ENCODE measurements at regions not wholly inside any gene's neighbourhood (a gene's known extent, or its start where the extent isn't known, plus 50 kb on each side); places are given as distances from the start of the nearest gene placed in this dataset.

DNA sequence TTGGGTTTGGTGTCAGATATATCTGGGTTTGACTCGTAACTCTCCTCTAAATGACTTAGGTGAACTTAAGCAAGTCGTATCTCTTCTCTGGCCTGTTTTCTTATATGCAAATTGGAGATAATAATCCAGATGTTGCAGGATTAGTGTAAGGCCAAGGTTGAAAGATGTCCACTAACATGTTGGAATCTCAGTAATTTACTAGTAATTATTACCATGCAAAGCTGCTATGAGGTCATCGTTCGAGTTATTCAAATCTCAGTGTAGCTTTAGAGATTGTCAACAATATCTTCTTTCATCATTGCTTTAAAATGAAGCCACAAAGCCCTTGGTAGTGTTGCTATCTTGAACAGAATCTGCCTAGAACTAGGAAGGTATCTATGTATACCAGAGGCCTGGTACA lies 437.7 kb upstream of the KLF4 start:
- Mint-ChIP-seq H3K4me1 (ENCODE audit: low read depth) (no peaks in the 10 kb centered on the region), H3K27me3 (peaks cover 94% of the 10 kb centered on the region), H3K9me3 (ENCODE audit: low read depth) (no peaks in the 10 kb centered on the region), H3K36me3 (ENCODE audit: insufficient read depth) (no peaks in the 10 kb centered on the region), H3K27ac (no peak overlapping the region), H3K4me3 (ENCODE audit: low read depth) (no peak overlapping the region)
- TF ChIP-seq, protein P1, sequence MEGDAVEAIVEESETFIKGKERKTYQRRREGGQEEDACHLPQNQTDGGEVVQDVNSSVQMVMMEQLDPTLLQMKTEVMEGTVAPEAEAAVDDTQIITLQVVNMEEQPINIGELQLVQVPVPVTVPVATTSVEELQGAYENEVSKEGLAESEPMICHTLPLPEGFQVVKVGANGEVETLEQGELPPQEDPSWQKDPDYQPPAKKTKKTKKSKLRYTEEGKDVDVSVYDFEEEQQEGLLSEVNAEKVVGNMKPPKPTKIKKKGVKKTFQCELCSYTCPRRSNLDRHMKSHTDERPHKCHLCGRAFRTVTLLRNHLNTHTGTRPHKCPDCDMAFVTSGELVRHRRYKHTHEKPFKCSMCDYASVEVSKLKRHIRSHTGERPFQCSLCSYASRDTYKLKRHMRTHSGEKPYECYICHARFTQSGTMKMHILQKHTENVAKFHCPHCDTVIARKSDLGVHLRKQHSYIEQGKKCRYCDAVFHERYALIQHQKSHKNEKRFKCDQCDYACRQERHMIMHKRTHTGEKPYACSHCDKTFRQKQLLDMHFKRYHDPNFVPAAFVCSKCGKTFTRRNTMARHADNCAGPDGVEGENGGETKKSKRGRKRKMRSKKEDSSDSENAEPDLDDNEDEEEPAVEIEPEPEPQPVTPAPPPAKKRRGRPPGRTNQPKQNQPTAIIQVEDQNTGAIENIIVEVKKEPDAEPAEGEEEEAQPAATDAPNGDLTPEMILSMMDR (IDR thresholded peaks at IDR 0.05; ENCODE audit: unreplicated experiment) = no peak
- DNase-seq (ENCODE audit: low spot score, unreplicated experiment) = no peak

DNA sequence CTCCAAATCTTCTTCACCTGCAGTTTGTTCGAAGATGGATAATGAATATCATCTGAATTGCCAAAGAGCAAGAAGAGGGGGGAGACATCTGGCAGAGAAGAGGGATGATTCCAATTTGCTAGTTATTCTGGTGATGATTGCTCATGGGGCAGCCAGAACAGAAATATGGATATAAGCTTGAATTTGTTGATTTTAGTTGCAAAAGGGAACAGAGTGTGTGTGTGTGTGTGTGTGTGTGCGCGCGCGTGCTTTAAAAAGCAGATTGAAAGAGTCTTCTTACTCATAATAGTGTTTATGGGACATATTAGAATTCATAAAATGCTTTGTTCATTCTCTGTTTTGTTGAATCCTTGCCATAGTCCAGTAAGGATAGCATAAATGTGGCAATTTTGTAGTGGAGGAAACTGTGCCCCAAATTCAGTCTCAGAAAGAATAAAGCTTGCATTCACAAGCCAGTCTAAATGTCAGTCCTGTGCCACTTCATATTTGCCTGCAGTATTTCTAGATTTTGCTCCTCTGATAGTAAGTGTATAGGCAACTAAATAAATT lies 436.3 kb upstream of the KLF4 start:
- no peak overlapping the region for H3K4me3 Mint-ChIP-seq (ENCODE audit: low read depth)
- no peaks in the 10 kb centered on the region for H3K4me1 Mint-ChIP-seq (ENCODE audit: low read depth)
- H3K27me3 Mint-ChIP-seq = peaks cover 88% of the 10 kb centered on the region
- DNase-seq (ENCODE audit: low spot score, unreplicated experiment) = no peak
- no peak overlapping the region for H3K27ac Mint-ChIP-seq
- H3K9me3 Mint-ChIP-seq (ENCODE audit: low read depth) = no peaks in the 10 kb centered on the region
- H3K36me3 Mint-ChIP-seq (ENCODE audit: insufficient read depth) = no peaks in the 10 kb centered on the region
- TF ChIP-seq, protein P1 (IDR thresholded peaks at IDR 0.05; ENCODE audit: unreplicated experiment) = no peak

- Mint-ChIP-seq H3K27ac (no peak overlapping the region), H3K9me3 (ENCODE audit: low read depth) (no peaks in the 10 kb centered on the region), H3K36me3 (ENCODE audit: insufficient read depth) (no peaks in the 10 kb centered on the region), H3K4me3 (ENCODE audit: low read depth) (no peak overlapping the region), H3K27me3 (peaks cover 84% of the 10 kb centered on the region), H3K4me1 (ENCODE audit: low read depth) (no peaks in the 10 kb centered on the region)
- TF ChIP-seq, protein P1 (IDR thresholded peaks at IDR 0.05; ENCODE audit: unreplicated experiment) = no peak
- no peak for DNase-seq (ENCODE audit: low spot score, unreplicated experiment)
Measured at GRCh38 chr9:107922260-107922659, 432.7 kb upstream of the KLF4 start.

DNA sequence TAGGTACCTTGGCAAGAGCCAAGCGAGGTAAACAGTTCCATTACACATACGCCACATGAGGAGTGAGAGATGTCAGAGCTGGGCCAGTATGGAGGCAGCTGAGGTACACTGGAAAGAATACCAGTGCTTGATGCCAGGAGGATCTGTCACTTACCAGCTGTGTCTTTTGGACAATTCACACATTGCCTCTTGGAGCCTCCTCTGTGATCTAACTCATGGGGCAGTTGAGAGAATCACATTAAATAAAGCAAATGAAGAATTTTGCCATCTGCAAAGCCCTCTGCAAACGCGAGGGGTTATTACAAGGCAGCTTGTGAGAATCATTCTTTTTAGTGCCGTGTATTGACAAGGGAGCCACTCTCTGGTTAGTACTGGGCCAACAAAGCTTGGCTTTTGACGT lies 429.7 kb upstream of the KLF4 start:
- no peak overlapping the region for H3K4me3 Mint-ChIP-seq (ENCODE audit: low read depth)
- peaks cover 64% of the 10 kb centered on the region for H3K27me3 Mint-ChIP-seq
- H3K36me3 Mint-ChIP-seq (ENCODE audit: insufficient read depth) = no peaks in the 10 kb centered on the region
- H3K27ac Mint-ChIP-seq = no peak overlapping the region
- TF ChIP-seq, protein P1 (IDR thresholded peaks at IDR 0.05; ENCODE audit: unreplicated experiment) = no peak
- no peaks in the 10 kb centered on the region for H3K4me1 Mint-ChIP-seq (ENCODE audit: low read depth)
- no peak for DNase-seq (ENCODE audit: low spot score, unreplicated experiment)
- H3K9me3 Mint-ChIP-seq (ENCODE audit: low read depth) = peaks cover 3% of the 10 kb centered on the region

GRCh38 chr9:107918749-107919148 lies 429.2 kb upstream of the KLF4 start:
- Mint-ChIP-seq H3K27me3 (peaks cover 59% of the 10 kb centered on the region), H3K4me3 (ENCODE audit: low read depth) (no peak overlapping the region), H3K36me3 (ENCODE audit: insufficient read depth) (no peaks in the 10 kb centered on the region), H3K4me1 (ENCODE audit: low read depth) (no peaks in the 10 kb centered on the region), H3K27ac (no peak overlapping the region), H3K9me3 (ENCODE audit: low read depth) (peaks cover 3% of the 10 kb centered on the region)
- DNase-seq (ENCODE audit: low spot score, unreplicated experiment) = no peak
- TF ChIP-seq, protein P1 (IDR thresholded peaks at IDR 0.05; ENCODE audit: unreplicated experiment) = no peak
